HEK293 (cell line): ENCODE measurements at regions not wholly inside any gene's neighbourhood (a gene's known extent, or its start where the extent isn't known, plus 50 kb on each side); places are given as distances from the start of the nearest gene placed in this dataset.
A peak's percentile ranks its signal among the peaks of the same experiment; 100 is the strongest.

Source experiments
- CTCF ChIA-PET: fragments of 350-600 bp; formaldehyde crosslinking; extraction: SDS; loops from one replicate; lab custom pipeline; 2021; ENCODE audit warnings: antibody characterized with exemption; lab: Yijun Ruan, JAX
- POLR2A ChIA-PET: fragments of 300-600 bp; formaldehyde crosslinking; extraction: SDS; loops from one replicate; lab custom pipeline; 2020; ENCODE audit warnings: antibody characterized with exemption, inconsistent platforms; lab: Yijun Ruan, JAX
- H3K27ac ChIP-seq: fragments of 200-500 bp; sonication (Bioruptor generic); 2 replicates; pipeline ENCODE4 v1.5.1; 2014; ENCODE audit warnings: low read depth, low read length, control low read depth, inconsistent platforms; ENCODE audit errors: extremely low read depth
- H3K36me3 ChIP-seq, 2 experiments: fragments of 200-500 bp in 1 of 2; sonication (Bioruptor generic) in 1 of 2; 1 replicate in 1 of 2; 2 replicates in 1 of 2; pipeline ENCODE4 v1.5.1; 2014 to 2017; ENCODE audit warnings: inconsistent platforms in 2 of 2, low read length in 2 of 2; ENCODE audit not compliant: control insufficient read depth in 2 of 2, insufficient read depth in 1 of 2
- H3K4me1 ChIP-seq: fragments of 200-500 bp; sonication (Bioruptor generic); 2 replicates; pipeline ENCODE4 v1.5.1; 2014; ENCODE audit warnings: mild to moderate bottlenecking, low read length, inconsistent platforms; ENCODE audit not compliant: control insufficient read depth, insufficient read depth
- H3K4me3 ChIP-seq: 2 replicates; pipeline ENCODE4 v1.5.1; 2011; ENCODE audit warnings: low read depth, mild to moderate bottlenecking, control low read depth, low read length, moderate library complexity
- H3K9me3 ChIP-seq: fragments of 200-500 bp; sonication (Bioruptor generic); 2 replicates; pipeline ENCODE4 v1.5.1; 2014; ENCODE audit warnings: low read depth, low read length, inconsistent platforms; ENCODE audit not compliant: control insufficient read depth, insufficient read depth
- BCL11B ChIP-seq: fragments of 450-650 bp; formaldehyde crosslinking; IDR thresholded peaks from 2 replicates; pipeline ENCODE4 v1.5.1; 2016; ENCODE audit warnings: low read depth, missing biosample characterization, missing genetic modification characterization
- GLIS1 ChIP-seq: fragments of 450-650 bp; formaldehyde crosslinking; IDR thresholded peaks from 2 replicates; pipeline ENCODE4 v1.5.1; 2016; ENCODE audit warnings: missing biosample characterization, missing genetic modification characterization
- MZF1 ChIP-seq: fragments of 450-650 bp; formaldehyde crosslinking; IDR thresholded peaks from 2 replicates; pipeline ENCODE4 v1.5.1; 2017; ENCODE audit warnings: missing biosample characterization, missing genetic modification characterization, borderline replicate concordance
- OSR2 ChIP-seq: fragments of 450-650 bp; formaldehyde crosslinking; IDR thresholded peaks from 2 replicates; pipeline ENCODE4 v1.5.1; 2016; ENCODE audit warnings: missing biosample characterization, missing genetic modification characterization
- PRDM10 ChIP-seq: fragments of 450-650 bp; formaldehyde crosslinking; IDR thresholded peaks from 2 replicates; pipeline ENCODE4 v1.5.1; 2016; ENCODE audit warnings: missing biosample characterization, missing genetic modification characterization
- TSHZ1 ChIP-seq: fragments of 450-650 bp; formaldehyde crosslinking; IDR thresholded peaks from 2 replicates; pipeline ENCODE4 v1.5.1; 2016; ENCODE audit warnings: missing biosample characterization, missing genetic modification characterization, borderline replicate concordance
- ZBTB17 ChIP-seq: fragments of 450-650 bp; formaldehyde crosslinking; IDR thresholded peaks from 2 replicates; pipeline ENCODE4 v1.5.1; 2016; ENCODE audit warnings: missing biosample characterization, missing genetic modification characterization
- ZBTB26 ChIP-seq: fragments of 450-650 bp; formaldehyde crosslinking; optimal IDR thresholded peaks from 2 replicates; pipeline ENCODE3; 2016; ENCODE audit warnings: missing biosample characterization, mild to moderate bottlenecking, missing genetic modification characterization
- ZBTB44 ChIP-seq: fragments of 450-650 bp; IDR thresholded peaks from 2 replicates; pipeline ENCODE4 v1.5.1; 2018; ENCODE audit warnings: missing biosample characterization, mild to moderate bottlenecking, missing genetic modification characterization
- ZIC2 ChIP-seq: fragments of 450-650 bp; formaldehyde crosslinking; IDR thresholded peaks from 2 replicates; pipeline ENCODE4 v1.5.1; 2016; ENCODE audit warnings: missing biosample characterization, missing genetic modification characterization
- ZNF449 ChIP-seq: fragments of 450-650 bp; formaldehyde crosslinking; IDR thresholded peaks from 2 replicates; pipeline ENCODE4 v1.5.1; 2017; ENCODE audit warnings: missing biosample characterization, mild to moderate bottlenecking, missing genetic modification characterization, moderate library complexity
- ZNF561 ChIP-seq: fragments of 450-650 bp; IDR thresholded peaks from 2 replicates; pipeline ENCODE4 v1.5.1; 2018; ENCODE audit warnings: missing biosample characterization, missing genetic modification characterization, borderline replicate concordance
- ZNF600 ChIP-seq: fragments of 450-650 bp; formaldehyde crosslinking; IDR thresholded peaks from 2 replicates; pipeline ENCODE4 v1.5.1; 2016; ENCODE audit warnings: missing biosample characterization, missing genetic modification characterization
- ZNF639 ChIP-seq: fragments of 450-650 bp; formaldehyde crosslinking; IDR thresholded peaks from 2 replicates; pipeline ENCODE4 v1.5.1; 2016; ENCODE audit warnings: missing biosample characterization, missing genetic modification characterization

GRCh38 chr2:38442643-38443541 lies 65.8 kb upstream of the ATL2 start:
- H3K27ac ChIP-seq, result peak overlapping the region; percentile 42
- H3K4me1 ChIP-seq, result peaks cover 51% of the 10 kb centered on the region
- H3K36me3 ChIP-seq, result no peaks in the 10 kb centered on the region
- no peaks in the 10 kb centered on the region for H3K9me3 ChIP-seq
- ChIA-PET POLR2A (no interaction called here), CTCF (interaction anchor here (0.9 kb wide), 1 partner anchor 67 kb away, joined by 5 read pairs; no protein-coding TSS in a partner anchor)
- peak; percentile 32; the same call in 1 of the 2 replicates for TF ChIP-seq OSR2
- TF ChIP-seq ZBTB17 (tag by site-specific recombination), result peak; percentile 22; the same call in 1 of the 2 replicates
- no peak for TF ChIP-seq BCL11B (tag by site-specific recombination)
- TF ChIP-seq ZBTB26, result no peak
- peak; percentile 69; the same call in 1 of the 2 replicates for TF ChIP-seq MZF1 (tag by site-specific recombination)
- TF ChIP-seq ZNF600 (tag by site-specific recombination), result peak; percentile 76; the same call in 1 of the 2 replicates
- TF ChIP-seq ZNF561 (tag by site-specific recombination), result peak; percentile 86
- TF ChIP-seq ZNF449 (tag by site-specific recombination), result peak; percentile 89
- TF ChIP-seq PRDM10 (tag by site-specific recombination), result 0 out of 2 replicates have a peak, but pooled peaks have one; percentile 16
- peak; percentile 57 for TF ChIP-seq GLIS1
- TF ChIP-seq ZBTB44 (tag by site-specific recombination), result 0 out of 2 replicates have a peak, but pooled peaks have one; percentile 19
- TF ChIP-seq ZIC2 (tag by site-specific recombination), result peak; percentile 90
- TF ChIP-seq ZNF639 (tag by site-specific recombination), result no peak
- no peak for TF ChIP-seq TSHZ1 (tag by site-specific recombination)
- H3K4me3 ChIP-seq, result no peak overlapping the region
